ENCODE measurements at regions not wholly inside any gene's neighbourhood (a gene's known extent, or its start where the extent isn't known, plus 50 kb on each side); places are given as distances from the start of the nearest gene placed in this dataset.

DNA sequence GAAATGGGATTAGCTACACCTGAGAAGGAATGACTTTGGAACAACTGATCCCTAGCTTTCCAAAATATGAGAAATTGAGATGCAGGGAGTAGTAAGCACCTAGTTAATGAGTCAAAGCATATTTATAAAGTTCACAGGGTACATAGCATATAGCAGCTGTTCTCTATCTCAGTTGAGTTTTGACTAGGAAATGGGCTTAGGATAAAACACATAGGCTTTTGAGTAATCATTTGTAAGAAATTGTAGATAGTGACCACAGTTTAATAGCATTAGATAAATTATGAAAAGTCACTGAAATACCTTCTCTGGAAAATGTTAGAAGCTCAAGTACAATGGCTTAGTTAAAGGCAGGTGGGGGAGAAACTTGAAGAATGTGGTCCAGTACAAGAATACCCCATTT, 444.7 kb upstream of the TNP1 start:
- TF ChIP-seq POLR2A (IDR thresholded peaks at IDR 0.05; ENCODE audit: low read length) (no peak), GATA1 (IDR thresholded peaks at IDR 0.05; ENCODE audit: low read depth, low read length) (no peak)
